HG03520 (cell line): ENCODE measurements at regions not wholly inside any gene's neighbourhood (a gene's known extent, or its start where the extent isn't known, plus 50 kb on each side); places are given as distances from the start of the nearest gene placed in this dataset.
"Not testable (repeated sequence)": the region's sequence is repeated elsewhere in the genome, so short reads cannot be mapped to it uniquely, and the experiment has no call there.

Source experiments
- ATAC-seq: cut with Tn5 transposase; IDR thresholded peaks from one replicate; pipeline ENCODE4 v1.9.1; 2021; ENCODE audit warnings: mild to moderate bottlenecking, moderate library complexity; ENCODE audit not compliant: unreplicated experiment

DNA sequence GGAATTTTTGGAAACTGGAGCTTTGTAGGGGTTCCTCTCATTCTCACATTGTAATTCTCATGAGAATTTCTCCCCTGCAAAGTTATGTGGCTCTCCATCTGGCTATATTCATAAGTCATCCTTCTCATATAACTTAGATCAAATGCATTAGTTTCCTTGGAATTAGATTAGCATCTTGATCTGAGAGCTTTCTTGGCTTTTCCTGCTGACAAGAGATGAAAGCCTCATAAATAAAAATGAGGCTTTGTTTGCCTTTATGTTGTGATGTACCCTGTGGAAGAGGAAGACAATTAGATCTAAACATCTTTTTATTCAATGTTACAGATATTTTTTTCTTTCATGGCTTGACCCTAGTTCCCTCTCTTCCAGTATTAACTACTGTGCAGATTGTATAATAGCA, 165.4 kb upstream of the ZPLD1 start:
- no peak for ATAC-seq

DNA sequence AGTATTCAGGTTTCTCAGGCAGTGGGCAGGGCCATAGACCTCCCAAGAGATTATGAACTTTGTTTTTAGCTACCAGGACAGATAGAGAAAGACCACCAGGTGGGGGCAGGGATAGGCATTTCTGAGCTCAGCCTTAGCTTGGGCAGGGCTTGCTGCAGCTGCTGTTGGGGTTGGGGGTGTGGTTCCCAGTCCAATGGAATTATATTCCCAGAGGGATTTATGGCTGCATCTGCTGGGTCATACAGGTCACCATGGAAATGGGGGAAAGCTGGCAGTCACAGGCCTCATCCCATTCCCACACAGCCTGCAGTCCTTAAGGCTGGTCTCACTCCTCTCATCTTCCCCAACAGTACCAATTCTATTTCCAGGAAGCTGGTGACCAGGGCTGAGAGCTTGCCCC, 144.6 kb upstream of the ZPLD1 start:
- ATAC-seq: no peak

DNA sequence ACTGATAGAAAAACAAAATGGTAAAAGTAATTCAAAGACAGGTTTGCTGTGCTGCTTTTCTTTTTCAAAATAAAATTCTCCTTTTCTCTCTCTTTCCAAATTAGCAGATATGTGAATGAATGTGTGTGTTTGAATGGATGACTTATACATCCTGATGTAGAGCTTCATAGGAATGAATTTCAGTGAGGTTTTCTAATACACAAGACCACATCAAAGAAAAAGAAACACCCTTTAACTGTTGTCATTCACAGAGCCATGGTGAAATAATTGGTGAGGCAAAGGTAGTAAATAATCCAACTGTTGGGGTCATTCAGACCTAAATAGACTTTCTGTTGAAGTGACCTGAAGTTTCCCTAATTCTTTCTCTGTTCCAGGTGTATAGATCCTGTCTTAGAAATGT, 139.1 kb upstream of the ZPLD1 start:
- ATAC-seq: no peak

DNA sequence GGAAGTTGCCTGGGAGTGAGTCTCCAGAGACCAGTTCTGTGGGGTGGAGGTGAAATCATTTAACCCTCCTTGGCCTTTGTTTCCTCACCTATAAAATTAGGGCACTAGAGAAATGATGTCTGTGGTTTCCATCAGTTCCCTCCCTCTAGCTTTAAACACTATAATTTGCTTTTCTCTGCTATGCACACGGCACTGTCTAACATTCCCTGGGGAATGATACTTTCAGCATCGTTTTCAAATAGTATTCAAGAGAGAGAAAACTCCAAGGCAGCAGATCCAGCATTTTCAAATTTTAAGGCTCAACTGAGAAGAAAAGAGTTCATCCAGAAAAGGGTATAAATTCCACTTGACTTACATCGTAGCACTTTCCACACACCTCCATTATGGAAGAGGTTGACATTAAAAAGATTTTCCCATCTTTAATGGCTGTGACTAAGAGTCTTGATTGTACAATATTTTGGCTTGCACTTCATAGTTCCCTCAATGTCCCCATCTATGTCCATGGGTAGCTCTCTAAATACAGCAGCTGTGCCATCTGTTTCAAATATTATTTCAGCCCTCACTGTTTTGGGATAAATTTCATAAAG, 137.7 kb upstream of the ZPLD1 start:
- no peak for ATAC-seq

DNA sequence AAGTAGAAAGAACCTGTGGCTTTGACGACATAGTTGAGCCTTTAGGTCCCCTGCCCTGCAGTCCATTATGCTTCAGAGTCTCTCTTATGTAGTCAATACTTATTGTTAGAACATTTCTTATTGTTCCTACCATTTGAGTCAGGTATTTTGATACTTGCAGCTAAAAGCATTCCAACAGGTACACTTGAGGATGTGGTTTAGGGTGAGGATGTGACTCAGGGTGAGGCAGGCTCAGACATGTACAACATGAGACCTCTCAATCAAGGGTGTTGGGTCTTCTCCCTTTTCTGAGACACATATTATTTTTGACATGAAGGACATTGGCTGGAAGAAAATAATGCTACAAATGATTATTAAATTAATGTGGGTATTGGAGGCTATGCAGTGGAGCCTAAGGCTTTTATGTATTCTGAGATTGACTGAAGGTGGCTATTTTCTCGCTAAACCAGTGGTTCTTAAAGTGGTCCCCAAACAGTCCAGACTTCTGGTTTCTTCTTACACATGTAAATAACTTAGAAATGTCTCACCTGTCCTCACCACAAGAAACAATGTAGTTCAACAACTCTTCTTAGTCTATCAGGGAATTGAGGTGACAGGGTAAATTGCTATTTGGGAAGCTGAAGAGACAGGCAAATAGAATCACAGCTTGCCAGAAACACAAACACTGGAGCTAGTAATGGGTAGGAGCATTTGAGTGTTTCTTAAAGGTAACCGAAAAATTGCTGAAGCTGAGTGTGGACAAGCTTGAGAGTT, 135.5 kb upstream of the ZPLD1 start:
- no peak for ATAC-seq

DNA sequence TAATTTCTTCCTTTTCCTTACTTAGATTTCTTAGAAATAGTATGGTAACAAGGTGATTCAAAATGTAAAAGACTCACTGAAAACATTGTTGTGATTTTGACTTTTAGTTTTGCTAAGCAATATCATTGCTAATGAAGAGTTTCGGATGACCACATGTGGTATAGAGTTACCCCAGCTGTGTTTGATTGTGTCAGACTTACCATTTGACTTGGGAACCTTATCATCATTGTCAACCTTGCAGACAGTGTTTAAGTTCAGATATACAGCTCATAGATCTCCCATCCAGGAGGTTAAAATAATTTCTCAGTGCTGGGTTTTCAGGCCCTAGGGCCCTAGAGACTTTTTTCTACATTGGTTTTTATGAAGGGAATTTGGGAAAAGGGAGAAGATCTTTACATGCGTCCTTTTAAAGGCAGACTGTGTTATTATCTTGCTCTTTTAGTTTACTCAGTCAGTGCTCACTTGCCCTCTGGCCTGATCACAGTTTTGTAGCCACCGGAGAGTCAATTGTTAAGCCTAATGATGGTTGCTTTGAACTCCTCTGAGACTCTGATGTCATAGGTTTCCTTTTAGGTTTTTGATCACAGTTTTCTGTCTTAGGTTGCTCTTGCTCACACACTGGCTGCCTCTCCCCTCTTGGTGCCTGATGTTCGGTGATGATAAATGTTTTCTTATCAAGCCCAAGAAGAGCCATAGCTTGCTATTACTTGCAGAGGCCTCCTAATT, 133.5 kb upstream of the ZPLD1 start:
- peak; percentile 66 for ATAC-seq

DNA sequence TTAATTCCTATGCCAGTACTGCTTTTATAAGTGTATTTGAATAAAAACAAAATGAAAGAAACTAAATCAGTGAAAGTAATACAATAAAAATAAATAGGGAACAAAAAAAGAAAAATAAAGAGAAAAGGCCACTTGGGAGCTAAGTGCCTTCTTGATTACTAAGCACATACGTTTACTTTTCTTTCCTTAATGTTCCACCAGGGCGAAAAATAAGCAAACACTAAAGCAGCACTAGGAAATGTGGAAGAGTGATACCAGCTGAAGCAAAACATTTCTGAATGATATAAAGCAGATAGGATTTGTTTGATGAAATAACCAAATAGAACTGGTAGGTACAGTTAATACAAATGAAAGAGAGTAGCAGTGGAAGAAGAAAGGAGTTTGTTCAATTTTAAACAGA, 132.8 kb upstream of the ZPLD1 start:
- ATAC-seq: no peak

DNA sequence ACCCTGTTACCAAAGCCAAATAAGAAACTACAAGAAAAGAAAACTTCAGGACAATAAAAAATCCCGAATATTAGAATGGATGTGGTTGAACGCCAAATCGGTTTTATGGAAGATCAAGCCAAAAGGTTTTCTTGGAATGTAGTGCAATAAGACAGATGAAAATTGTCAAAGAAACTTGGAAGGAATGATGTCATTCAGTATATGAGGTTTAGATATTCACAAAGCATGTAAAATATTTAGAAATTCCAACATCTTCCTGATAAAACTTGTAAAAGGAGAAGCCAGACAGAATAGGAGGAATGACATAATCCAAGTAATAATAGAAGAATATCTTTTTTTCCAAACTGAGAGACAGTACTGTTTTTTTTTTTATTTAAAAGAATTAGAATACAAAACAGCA, 130.3 kb upstream of the ZPLD1 start:
- ATAC-seq: no peak

DNA sequence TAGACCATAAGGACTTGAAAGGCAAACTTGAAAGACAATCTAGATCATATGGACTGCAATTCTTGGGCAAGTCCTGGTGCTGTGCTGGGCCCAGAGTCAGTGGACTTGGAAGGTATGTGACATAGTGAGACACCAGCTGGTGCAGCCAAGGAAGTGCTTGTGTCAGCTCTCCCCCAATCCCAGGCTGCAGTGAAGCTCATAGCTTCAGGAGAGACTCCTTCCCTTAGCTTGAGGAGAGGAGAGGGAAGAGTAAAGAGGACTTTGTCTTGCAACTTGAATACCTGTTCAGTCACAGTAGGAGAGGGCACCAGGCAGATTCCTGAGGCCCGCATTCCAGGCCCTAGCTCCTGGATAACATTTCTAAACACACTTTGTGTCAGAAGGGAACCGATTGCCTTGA, 127.4 kb upstream of the ZPLD1 start:
- no peak for ATAC-seq

DNA sequence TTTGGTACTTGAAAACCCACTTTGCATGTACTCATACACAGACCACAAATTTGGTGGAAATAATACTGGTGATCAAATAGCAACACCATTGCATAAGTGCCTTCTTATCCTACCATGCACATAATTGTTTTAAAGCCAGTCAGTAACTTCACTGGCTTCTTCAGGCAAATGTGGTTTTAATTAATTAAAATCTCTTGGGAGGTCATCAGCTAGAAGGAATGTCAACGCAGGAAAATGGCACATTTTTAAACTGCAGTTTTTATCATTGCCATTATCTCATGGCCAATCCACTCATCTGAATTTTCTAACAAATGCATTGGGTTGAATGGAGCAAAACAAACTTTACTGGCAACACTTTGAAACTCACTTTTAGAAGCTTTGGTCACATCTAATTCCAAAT, 105.7 kb upstream of the ZPLD1 start:
- ATAC-seq: no peak

DNA sequence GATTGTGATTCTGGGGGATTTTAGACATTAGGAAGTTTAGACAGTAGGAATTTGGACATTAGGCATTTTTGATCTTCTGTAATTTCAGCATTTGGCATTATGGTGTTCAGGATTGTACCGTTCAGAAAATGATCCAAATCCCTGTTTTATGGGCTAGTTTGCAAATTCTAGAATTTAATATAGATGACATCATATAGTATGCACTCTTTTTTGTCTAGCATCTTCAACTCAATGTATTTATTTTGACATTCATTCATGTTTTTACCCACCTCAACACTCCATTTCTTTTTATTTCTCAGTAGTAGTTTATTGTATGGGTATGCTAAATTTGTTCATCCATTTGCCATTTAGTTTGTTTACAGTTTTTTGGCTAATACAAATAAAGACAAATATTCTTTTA, 105.3 kb upstream of the ZPLD1 start:
- ATAC-seq: no peak

DNA sequence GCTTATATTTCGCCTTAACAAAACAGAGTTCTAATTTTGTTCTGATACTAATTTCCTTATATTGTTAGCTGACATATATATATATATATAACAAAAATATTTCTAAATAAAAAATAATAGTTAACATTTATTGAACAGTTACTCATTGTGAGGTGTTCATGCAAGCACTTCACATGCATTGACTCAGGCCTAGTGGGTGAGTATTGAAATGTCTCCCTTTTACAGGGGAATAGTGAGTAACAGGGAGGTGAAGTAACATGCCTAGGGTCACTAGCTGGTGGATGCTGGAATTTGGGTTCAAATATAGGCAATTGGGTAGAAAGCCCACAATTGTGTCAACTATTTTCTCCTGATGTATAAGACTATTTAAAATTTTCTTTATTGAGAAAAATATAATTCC, 102.6 kb upstream of the ZPLD1 start:
- ATAC-seq: no peak

DNA sequence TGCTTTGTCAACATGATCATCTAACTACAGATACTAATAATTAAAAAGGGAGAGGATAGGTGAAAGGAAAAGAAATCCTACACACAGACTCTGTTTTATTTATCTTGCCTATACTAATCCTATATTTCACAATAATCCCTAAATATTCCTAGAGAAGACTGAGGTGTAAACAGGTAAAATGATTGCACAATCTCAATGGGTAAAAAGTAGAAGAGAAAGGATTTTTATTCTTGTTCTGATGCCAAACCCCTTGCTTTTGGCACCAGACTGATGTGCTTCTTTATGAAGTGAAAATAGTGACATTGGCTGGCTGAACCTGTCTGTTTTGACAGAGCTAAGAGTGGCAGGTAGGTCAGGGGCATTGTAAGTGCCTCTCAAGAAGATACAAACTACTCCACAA, 101.9 kb upstream of the ZPLD1 start:
- no peak for ATAC-seq

DNA sequence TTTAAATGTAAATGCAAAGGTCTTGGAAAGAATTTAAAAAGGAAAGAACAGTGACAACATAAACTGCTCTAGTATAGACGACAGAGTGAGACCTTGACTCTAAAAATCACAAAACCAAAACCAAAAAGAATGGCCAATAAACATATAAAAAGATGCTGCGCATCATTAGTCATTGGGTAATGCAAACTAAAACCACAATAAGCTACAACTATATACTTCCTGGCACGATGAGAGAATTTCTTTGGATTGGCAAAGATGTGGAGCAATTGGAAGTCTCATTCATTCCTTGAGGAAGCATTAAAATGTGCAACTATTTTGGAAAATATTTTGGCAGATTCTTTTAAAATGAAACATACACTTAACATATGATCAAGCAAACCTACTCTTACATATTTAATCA, 98.7 kb upstream of the ZPLD1 start:
- ATAC-seq: no peak

DNA sequence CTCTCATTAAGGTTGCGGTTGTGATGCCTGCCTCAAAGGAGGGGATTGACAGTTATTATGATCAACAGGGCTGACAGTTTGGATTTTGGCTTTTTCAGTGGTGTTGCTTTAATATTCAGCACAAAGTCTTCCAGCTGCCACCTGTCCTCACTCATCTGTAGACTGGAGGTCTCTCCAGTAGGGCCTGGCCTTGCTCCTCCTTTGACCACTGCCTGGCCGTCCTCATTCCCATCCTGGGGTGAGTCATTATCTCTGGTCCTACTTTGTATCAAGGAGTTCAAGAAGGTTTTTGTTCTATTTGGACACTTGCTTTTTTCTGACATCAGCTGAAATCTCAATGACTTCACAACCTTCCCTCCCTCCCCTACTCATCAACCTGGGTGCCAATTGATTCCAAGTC, 95.1 kb upstream of the ZPLD1 start:
- ATAC-seq: no peak

DNA sequence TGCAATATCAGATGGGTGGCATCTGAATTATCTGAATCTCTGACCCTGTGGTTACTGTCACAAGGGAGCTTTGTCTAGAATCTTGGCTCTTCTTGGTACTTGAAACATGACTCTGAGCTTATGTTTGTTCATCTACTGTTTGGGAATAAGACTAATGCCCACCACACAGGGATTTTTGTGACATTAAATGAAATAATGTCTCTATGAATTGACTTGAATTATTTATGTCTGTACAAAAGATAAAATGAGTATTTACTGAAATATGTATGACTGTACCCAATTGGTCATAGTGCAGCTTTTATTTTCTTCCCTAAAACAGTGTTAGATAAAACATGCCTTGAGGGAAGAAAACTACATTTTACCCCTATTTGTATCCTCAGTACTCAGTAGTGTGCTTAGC, 87.9 kb upstream of the ZPLD1 start:
- ATAC-seq: no peak

DNA sequence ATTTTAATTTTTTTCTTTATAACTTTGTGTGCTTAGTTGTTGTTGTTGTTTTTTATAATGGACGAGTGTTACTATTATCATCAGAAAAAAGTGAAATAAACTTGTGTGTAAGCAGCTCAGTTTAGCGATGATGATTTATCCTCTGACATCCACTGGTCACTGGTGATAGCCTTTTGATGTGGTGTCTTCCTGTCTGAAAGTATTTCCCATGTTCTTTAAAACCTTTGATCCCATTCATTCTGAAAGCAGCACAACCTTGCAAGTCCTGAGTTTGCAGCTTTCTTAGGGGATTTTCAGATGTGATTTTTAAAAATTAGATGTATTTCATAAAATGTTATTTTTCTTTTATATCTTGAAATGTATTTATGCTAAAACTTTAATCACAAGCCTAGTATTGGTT, 85.9 kb upstream of the ZPLD1 start:
- no peak for ATAC-seq

DNA sequence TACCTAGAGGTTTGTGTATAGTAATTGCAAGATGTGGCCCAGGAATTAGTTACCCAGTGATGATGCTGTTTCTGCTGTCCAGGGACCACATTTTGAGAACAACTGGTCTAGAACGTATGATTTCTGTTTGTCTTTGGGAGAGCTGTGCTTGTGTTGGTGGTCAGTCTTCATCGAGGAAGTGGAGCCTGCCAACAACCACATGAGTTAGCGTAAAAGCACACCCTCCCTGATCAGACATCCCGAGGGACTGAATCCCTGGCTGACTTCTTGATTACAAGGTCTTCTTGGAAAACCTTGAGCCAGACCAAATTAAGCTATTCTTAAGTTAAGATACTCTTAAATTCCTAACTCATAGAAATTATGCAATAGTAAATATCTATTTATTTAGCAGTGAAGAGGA, 81.7 kb upstream of the ZPLD1 start:
- ATAC-seq: no peak

DNA sequence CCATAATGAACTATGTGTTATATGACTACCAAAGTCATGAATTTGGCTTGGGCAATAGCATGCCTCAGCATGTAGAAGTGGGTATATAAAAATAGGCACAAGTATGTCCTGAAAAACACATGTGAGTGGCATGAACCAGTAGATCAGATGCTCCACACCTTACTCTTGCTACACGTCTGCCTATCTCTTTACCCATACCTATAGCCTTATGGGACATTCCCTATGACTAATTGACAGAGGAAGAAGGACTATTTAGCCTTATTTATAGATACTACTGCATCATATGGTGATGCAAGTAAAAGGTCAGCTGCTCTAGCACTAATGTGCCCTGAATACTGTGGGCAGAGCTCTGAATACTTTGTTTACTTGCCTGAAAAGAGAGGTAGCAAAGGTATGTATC, 81.0 kb upstream of the ZPLD1 start:
- no peak for ATAC-seq

DNA sequence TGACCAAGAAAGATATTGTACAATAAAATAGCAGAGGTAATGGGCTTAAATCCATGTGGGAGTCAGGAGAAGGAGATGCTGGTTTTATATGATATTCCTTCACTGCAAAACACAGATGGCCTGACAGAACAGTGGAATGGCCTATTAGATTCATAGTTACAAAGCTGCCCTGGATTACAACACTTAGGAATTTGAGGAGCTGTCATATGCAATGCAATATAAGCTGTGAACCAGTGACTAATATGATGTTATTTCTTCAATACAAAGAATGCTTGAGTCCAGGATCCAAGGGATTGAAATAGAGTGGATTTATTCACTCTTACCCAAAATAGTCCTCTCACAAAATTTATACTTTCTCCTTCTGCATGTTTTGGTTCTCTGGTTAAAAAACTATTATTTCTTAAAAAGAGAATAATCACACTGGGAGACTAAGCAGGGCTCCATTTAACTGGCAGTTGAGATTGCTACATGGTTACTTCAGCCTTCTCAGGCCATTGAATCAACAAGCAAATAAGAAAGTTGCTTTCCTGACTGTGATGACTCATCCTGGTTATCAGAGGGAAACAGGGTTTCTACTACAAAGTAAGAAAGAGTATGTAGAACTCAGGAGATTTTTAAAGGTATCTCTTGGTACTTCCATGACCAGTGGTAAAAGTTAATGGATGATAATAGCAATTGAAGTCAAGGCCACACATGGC, 79.8 kb upstream of the ZPLD1 start:
- ATAC-seq: no peak

DNA sequence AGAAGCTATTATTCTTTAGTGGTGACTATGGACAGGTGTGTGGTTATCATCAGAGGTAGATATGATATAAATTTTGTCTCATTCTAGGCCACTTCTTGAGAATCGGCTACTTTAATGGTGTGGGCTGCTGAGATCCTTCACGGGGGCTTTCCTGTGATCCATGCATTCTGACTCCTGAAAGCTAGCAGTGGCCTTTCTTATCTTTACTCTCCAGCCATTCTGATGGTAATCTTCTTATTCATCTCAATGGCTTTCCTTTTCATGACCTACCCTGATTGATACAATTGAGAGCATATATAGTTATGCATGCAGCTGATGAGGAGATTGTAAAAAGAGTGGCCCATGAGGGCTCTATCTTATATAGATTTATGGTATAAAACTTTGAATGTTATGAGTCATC, 78.3 kb upstream of the ZPLD1 start:
- no peak for ATAC-seq

DNA sequence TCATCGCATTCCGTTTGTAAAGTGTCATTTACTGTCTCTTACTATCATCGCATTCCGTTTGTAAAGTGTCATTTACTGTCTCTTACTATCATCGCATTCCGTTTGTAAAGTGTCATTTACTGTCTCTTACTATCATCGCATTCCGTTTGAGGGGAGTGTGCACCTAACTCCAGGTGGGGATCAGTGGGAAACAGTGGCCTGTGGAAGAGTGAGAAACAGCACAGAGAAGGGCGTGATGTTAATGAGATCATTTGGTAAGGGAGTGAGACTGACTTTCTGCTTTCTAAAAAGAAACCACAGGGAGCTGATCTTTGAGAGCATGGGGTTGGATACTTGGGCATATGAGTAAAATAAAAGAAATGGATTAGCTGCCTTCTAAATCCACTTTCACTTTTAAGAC, 77.5 kb upstream of the ZPLD1 start:
- ATAC-seq: not testable (repeated sequence)
